OCI-LY1 (cell line): ENCODE measurements at regions not wholly inside any gene's neighbourhood (a gene's known extent, or its start where the extent isn't known, plus 50 kb on each side); places are given as distances from the start of the nearest gene placed in this dataset.

Experiments
- H2AFZ ChIP-seq: fragments of 200-600 bp; sonication (generic), shearing (Covaris generic); 2 replicates; pipeline ENCODE4 v1.6.0; 2014; ENCODE audit warnings: antibody characterized with exemption, mild to moderate bottlenecking, low read length
- H3F3A ChIP-seq: fragments of 200-600 bp; sonication (generic), shearing (Covaris generic); 2 replicates; pipeline ENCODE4 v1.6.0; 2014; ENCODE audit warnings: mild to moderate bottlenecking, antibody characterized with exemption, low read length, moderate library complexity; ENCODE audit not compliant: insufficient read depth
- H3K27ac ChIP-seq: fragments of 200-600 bp; sonication (generic); 2 replicates; pipeline ENCODE4 v1.5.1; 2014; ENCODE audit warnings: low read length, mixed run types, mild to moderate bottlenecking, low read depth; ENCODE audit not compliant: poor library complexity, severe bottlenecking
- H3K27me3 ChIP-seq: fragments of 200-600 bp; sonication (generic); 2 replicates; pipeline ENCODE4 v1.6.0; 2014; ENCODE audit warnings: antibody characterized with exemption, mild to moderate bottlenecking, low read length, moderate library complexity; ENCODE audit not compliant: insufficient read depth
- H3K36me3 ChIP-seq: fragments of 200-600 bp; sonication (generic); 2 replicates; pipeline ENCODE4 v1.6.1; 2014; ENCODE audit warnings: mild to moderate bottlenecking, antibody characterized with exemption, low read length, moderate library complexity, mixed read lengths; ENCODE audit not compliant: insufficient read depth
- H3K4me1 ChIP-seq: fragments of 200-600 bp; sonication (generic); 2 replicates; pipeline ENCODE4 v1.5.1; 2014; ENCODE audit warnings: mild to moderate bottlenecking, low read length, moderate library complexity; ENCODE audit not compliant: insufficient read depth, severe bottlenecking
- H3K4me2 ChIP-seq: fragments of 200-600 bp; sonication (generic), shearing (Covaris generic); 2 replicates; pipeline ENCODE4 v1.6.1; 2014; ENCODE audit warnings: low read length
- H3K4me3 ChIP-seq: fragments of 200-600 bp; sonication (generic); 2 replicates; pipeline ENCODE4 v1.5.1; 2014; ENCODE audit warnings: low read length, low read depth, mild to moderate bottlenecking, mixed read lengths; ENCODE audit not compliant: poor library complexity, severe bottlenecking
- H3K79me2 ChIP-seq: fragments of 200-600 bp; shearing (Covaris generic); 2 replicates; pipeline ENCODE4 v1.6.1; 2016; ENCODE audit warnings: mixed run types, low read length, mixed read lengths; ENCODE audit not compliant: insufficient read depth
- H3K9ac ChIP-seq: fragments of 200-600 bp; sonication (generic), shearing (Covaris generic); 2 replicates; pipeline ENCODE4 v1.6.1; 2014; ENCODE audit warnings: mild to moderate bottlenecking, low read length, mixed read lengths
- H3K9me2 ChIP-seq: fragments of 200-600 bp; sonication (generic), shearing (Covaris generic); 2 replicates; pipeline ENCODE4 v1.6.1; 2014; ENCODE audit warnings: low read depth, mild to moderate bottlenecking, low read length, mixed read lengths
- H3K9me3 ChIP-seq: fragments of 200-600 bp; shearing (Covaris generic); 2 replicates; pipeline ENCODE4 v1.6.1; 2014; ENCODE audit warnings: low read length, mixed read lengths
- H4K20me1 ChIP-seq: fragments of 200-600 bp; sonication (generic), shearing (Covaris generic); 2 replicates; pipeline ENCODE4 v1.6.0; 2016; ENCODE audit warnings: mild to moderate bottlenecking, low read length; ENCODE audit not compliant: insufficient read depth
- EZH2 ChIP-seq: fragments of 200-600 bp; sonication (generic), shearing (Covaris generic); IDR thresholded peaks from 2 replicates; pipeline ENCODE4 v1.8.0; 2017; ENCODE audit warnings: borderline replicate concordance, mixed run types, mild to moderate bottlenecking, antibody characterized with exemption, low read length, moderate library complexity, mixed read lengths
- TF ChIP-seq, protein P1 (sequence below): fragments of 200-600 bp; sonication (generic), shearing (Covaris generic); IDR thresholded peaks from 2 replicates; pipeline ENCODE4 v1.5.1; 2017; ENCODE audit warnings: mild to moderate bottlenecking, antibody characterized with exemption, low read length, moderate library complexity, mixed read lengths

DNA sequence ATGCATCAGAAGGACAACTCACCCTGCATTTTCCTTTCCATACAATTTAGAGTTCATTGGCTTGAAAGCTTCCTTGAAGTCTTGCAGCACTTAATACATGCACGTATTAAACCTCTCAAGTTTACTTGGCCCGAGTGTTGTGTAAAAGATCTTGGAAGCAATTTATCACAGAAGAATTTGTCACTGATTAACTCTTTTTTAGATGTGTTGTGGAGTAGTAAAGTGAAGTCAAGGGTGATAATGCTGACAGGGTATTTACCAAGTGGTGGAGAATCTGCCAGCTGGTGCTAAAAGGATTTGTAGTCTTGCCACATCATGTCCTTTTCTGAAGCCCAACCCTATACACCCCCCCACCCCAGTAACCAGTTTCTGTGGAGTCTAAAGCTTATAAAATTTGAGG is 421.0 kb upstream of the MIR17HG start:
- Histone ChIP-seq H3K4me3 (no peak overlapping the region), H2AFZ (no peak overlapping the region), H3K4me1 (no peaks in the 10 kb centered on the region), H3F3A (no peaks in the 10 kb centered on the region), H3K79me2 (no peaks in the 10 kb centered on the region), H3K4me2 (no peak overlapping the region), H3K9me3 (no peaks in the 10 kb centered on the region), H3K36me3 (no peaks in the 10 kb centered on the region), H3K27ac (no peak overlapping the region), H3K9ac (no peak overlapping the region), H4K20me1 (no peaks in the 10 kb centered on the region), H3K9me2 (no peaks in the 10 kb centered on the region), H3K27me3 (no peaks in the 10 kb centered on the region)
- TF ChIP-seq, protein P1, sequence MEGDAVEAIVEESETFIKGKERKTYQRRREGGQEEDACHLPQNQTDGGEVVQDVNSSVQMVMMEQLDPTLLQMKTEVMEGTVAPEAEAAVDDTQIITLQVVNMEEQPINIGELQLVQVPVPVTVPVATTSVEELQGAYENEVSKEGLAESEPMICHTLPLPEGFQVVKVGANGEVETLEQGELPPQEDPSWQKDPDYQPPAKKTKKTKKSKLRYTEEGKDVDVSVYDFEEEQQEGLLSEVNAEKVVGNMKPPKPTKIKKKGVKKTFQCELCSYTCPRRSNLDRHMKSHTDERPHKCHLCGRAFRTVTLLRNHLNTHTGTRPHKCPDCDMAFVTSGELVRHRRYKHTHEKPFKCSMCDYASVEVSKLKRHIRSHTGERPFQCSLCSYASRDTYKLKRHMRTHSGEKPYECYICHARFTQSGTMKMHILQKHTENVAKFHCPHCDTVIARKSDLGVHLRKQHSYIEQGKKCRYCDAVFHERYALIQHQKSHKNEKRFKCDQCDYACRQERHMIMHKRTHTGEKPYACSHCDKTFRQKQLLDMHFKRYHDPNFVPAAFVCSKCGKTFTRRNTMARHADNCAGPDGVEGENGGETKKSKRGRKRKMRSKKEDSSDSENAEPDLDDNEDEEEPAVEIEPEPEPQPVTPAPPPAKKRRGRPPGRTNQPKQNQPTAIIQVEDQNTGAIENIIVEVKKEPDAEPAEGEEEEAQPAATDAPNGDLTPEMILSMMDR = no peak

DNA sequence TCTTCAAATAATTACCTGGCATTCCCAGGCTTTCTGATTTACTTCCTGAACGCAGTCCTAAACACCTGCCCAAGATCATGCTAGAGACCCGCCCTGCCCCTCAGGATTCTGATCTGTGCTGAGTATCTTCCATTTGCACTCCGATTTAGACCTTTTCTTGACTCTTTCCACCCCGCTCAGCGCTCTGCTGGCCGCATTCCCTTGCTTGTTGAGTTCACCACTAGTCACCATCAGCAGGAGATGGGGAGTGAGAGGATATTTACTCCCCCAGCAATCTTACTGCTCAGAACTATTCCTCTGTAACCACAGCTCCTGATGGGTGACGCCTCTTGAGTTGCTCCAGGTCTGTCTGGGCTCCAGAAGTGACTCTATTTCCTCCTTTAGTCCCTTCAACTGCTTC is 419.4 kb upstream of the MIR17HG start:
- no peaks in the 10 kb centered on the region for H3K4me1 ChIP-seq
- H3K4me2 ChIP-seq = no peak overlapping the region
- H3K9ac ChIP-seq = no peak overlapping the region
- no peaks in the 10 kb centered on the region for H3K9me3 ChIP-seq
- H3K27me3 ChIP-seq = no peaks in the 10 kb centered on the region
- H2AFZ ChIP-seq = no peak overlapping the region
- no peak overlapping the region for H3K4me3 ChIP-seq
- H3K27ac ChIP-seq = no peak overlapping the region
- TF ChIP-seq, protein P1 = no peak
- TF ChIP-seq EZH2 = no peak
- no peaks in the 10 kb centered on the region for H3F3A ChIP-seq
- H3K36me3 ChIP-seq = no peaks in the 10 kb centered on the region
- no peaks in the 10 kb centered on the region for H3K79me2 ChIP-seq
- no peaks in the 10 kb centered on the region for H3K9me2 ChIP-seq
- no peaks in the 10 kb centered on the region for H4K20me1 ChIP-seq

DNA sequence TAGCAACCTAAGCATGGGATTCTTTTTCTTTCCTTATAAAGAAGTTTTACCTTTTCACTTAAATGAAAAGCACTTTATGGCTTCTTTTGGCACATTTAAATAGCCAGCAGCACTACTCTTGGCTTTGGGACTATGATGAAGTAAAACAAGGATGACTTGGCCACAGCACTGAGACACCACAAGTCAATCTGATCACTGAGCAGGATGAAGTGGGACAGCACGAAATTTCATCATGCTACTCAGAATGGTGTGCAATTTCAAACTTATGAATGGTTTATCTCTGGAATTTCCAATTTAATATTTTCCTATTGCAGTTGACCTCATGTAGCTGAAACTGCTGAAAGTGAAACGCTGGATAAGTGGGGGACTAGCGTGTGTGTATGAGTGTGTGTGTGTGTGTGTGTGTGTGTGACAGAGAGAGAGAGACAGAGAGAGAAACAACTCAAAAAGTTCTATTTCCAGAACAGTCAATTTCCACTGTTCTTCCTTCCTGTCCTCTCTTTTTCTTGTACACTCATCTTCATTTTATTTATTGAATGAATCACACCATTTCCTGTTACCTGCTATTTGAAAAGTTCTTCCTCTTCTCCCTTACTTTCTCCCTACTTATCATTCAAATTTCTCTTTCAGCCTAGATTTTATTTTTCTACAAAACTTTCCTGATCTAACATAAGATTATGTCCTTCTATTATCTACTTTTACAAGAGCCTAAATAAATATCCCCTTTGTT is 414.2 kb upstream of the MIR17HG start:
- Histone ChIP-seq H2AFZ (no peak overlapping the region), H3K4me3 (no peak overlapping the region), H3K27me3 (no peaks in the 10 kb centered on the region), H3F3A (no peaks in the 10 kb centered on the region), H3K9me3 (no peaks in the 10 kb centered on the region), H3K79me2 (no peaks in the 10 kb centered on the region), H4K20me1 (no peaks in the 10 kb centered on the region), H3K27ac (no peak overlapping the region), H3K9ac (no peak overlapping the region), H3K4me1 (no peaks in the 10 kb centered on the region), H3K36me3 (no peaks in the 10 kb centered on the region), H3K9me2 (no peaks in the 10 kb centered on the region), H3K4me2 (no peak overlapping the region)
- TF ChIP-seq, protein P1 = no peak
